K562 (cell line): ENCODE measurements at regions not wholly inside any gene's neighbourhood (a gene's known extent, or its start where the extent isn't known, plus 50 kb on each side); places are given as distances from the start of the nearest gene placed in this dataset.

ENCODE experiments used
- MXI1 ChIP-seq: IDR thresholded peaks from 2 replicates; pipeline ENCODE4 v1.6.1; 2011; ENCODE audit warnings: low read depth, mild to moderate bottlenecking, improper control_type of control experiment, low read length
- PHF21A ChIP-seq: fragments of 450-650 bp; IDR thresholded peaks from 2 replicates; pipeline ENCODE4 v1.6.1; 2017; ENCODE audit warnings: low read depth, borderline replicate concordance
- POLR3G ChIP-seq: IDR thresholded peaks from 2 replicates; pipeline ENCODE4 v1.6.1; 2011; ENCODE audit not compliant: insufficient read length, insufficient replicate concordance; ENCODE audit errors: extremely low read depth
- REST ChIP-seq, 2 experiments: fragments of 450-650 bp; formaldehyde crosslinking in 1 of 2; IDR thresholded peaks; 2 replicates each; pipeline versions ENCODE4 v1.4.0 to v1.6.1; 2014 to 2020; ENCODE audit warnings: mild to moderate bottlenecking in 2 of 2, borderline replicate concordance in 1 of 2, low read depth in 1 of 2
- SIRT6 ChIP-seq: IDR thresholded peaks from one replicate; pipeline ENCODE4 v1.6.1; 2012; ENCODE audit warnings: low read depth, mild to moderate bottlenecking, control low read depth, inconsistent platforms, low read length, moderate library complexity
- SMAD3 ChIP-seq: fragments of 450-650 bp; formaldehyde crosslinking; conservative IDR thresholded peaks from 2 replicates; pipeline ENCODE4 v1.4.0; 2020; ENCODE audit warnings: mild to moderate bottlenecking
- ZNF280B ChIP-seq: fragments of 250-450 bp; sonication (Bioruptor Pico); IDR thresholded peaks from 2 replicates; pipeline ENCODE4 v1.5.1; 2021; ENCODE audit warnings: mild to moderate bottlenecking
- ZNF282 ChIP-seq: sonication (generic); formaldehyde crosslinking; IDR thresholded peaks from 2 replicates; pipeline ENCODE4 v1.8.1; 2023; ENCODE audit warnings: missing genetic modification reagents

- TF ChIP-seq REST (IDR thresholded peaks at IDR 0.05; ENCODE audit: borderline replicate concordance) = no peak
- no peak for TF ChIP-seq REST (CRISPR knock-in tag; IDR thresholded peaks at IDR 0.05; ENCODE audit: low read depth)
- no peak for TF ChIP-seq ZNF282 (CRISPR knock-in tag)
- no peak for TF ChIP-seq SIRT6
- no peak for TF ChIP-seq ZNF280B (CRISPR knock-in tag)
- no peak for TF ChIP-seq POLR3G
- TF ChIP-seq PHF21A = no peak
- TF ChIP-seq MXI1 = no peak
- no peak for TF ChIP-seq SMAD3 (CRISPR knock-in tag)
These were observed 761.5 kb downstream of the RAPGEF2 start (continued) for GRCh38 chr4:159864337-159864736.
